Stimulated activated naive CD8-positive, alpha-beta T cell treated with anti-CD3 and anti-CD28 coated beads, Interleukin-15, Interleukin-2, amounts not matched to agents 100 ng/mL and 50 ng/mL, for 24 hours (primary cell): ENCODE measurements at regions not wholly inside any gene's neighbourhood (a gene's known extent, or its start where the extent isn't known, plus 50 kb on each side); places are given as distances from the start of the nearest gene placed in this dataset.

Source experiments
- H3K27ac Mint-ChIP-seq: one replicate; pipeline ENCODE4 v1.8.0; 2021; ENCODE audit warnings: mild to moderate bottlenecking, mixed read lengths
- H3K27me3 Mint-ChIP-seq: one replicate; pipeline ENCODE4 v1.8.0; 2021; ENCODE audit warnings: mixed read lengths
- H3K36me3 Mint-ChIP-seq: one replicate; pipeline ENCODE4 v1.8.0; 2021; ENCODE audit warnings: low read depth, mixed read lengths
- H3K4me1 Mint-ChIP-seq: one replicate; pipeline ENCODE4 v1.8.0; 2021; ENCODE audit warnings: low read depth, mixed read lengths
- H3K4me3 Mint-ChIP-seq: one replicate; pipeline ENCODE4 v1.8.0; 2021; ENCODE audit warnings: mild to moderate bottlenecking, mixed read lengths
- H3K9me3 Mint-ChIP-seq: one replicate; pipeline ENCODE4 v1.8.0; 2021; ENCODE audit warnings: mixed read lengths

DNA sequence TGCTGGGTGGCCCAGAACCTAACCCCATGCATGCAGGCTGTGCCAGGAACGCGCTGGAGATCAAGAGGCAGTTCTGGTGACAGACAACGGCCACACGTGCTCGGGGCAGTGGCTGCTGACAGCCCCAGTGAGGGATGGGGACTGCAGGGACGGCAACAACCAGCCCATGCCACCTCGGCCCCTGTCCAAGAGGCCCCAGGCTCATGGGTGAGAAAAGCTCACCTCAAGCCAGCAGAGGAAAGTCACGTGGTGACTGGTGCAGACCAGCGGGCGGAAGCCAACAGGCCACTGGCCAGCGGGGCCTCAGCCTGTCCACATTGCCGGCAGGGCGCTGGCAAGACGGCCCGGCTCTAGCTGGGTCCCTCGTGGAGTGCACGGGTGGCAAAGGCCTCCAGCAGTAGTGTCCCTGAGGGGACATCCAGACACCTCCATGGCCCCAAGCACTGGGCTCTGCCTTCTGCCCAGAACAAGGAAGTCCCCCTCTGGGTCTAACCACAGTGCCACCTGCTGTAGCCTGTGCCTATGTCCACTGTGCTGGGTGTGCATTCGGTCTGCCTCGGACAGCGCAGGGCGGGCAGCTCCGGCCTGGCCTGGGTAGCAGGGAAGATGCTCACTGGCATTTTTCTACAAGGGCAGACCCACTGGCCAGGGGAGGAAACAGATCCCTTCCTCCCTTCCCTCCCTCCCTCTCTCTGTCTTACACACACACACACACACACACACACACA, 134.1 kb downstream of the NCOR2 start:
- no peaks in the 10 kb centered on the region for H3K9me3 Mint-ChIP-seq
- no peak overlapping the region for H3K4me3 Mint-ChIP-seq
- H3K27ac Mint-ChIP-seq = no peak overlapping the region
- H3K27me3 Mint-ChIP-seq = no peaks in the 10 kb centered on the region
- peaks cover 3% of the 10 kb centered on the region for H3K4me1 Mint-ChIP-seq
- H3K36me3 Mint-ChIP-seq = peaks cover 18% of the 10 kb centered on the region

DNA sequence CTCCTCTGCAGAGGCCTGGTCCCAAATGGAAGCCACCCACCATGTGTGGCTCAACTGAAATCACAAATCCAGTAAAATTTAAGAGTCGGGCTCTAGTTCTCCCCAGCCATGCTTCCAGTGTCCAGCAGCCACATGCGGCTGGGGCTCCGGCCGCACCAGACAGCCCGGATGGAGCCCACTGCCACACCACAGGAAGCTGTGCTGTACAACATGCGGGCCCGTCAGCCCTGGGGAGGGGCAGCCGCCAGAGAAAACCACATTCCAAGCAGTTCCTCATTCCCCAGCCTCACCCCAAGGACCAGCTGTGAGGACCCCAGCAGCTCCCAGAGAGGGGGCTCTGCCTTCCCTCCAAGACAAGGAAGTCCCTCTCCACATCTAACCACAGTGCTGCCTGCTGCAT, 135.0 kb downstream of the NCOR2 start:
- Mint-ChIP-seq H3K4me1 (peaks cover 4% of the 10 kb centered on the region), H3K4me3 (no peak overlapping the region), H3K27me3 (no peaks in the 10 kb centered on the region), H3K36me3 (peaks cover 18% of the 10 kb centered on the region), H3K27ac (no peak overlapping the region), H3K9me3 (no peaks in the 10 kb centered on the region)

- Mint-ChIP-seq H3K27me3 (no peaks in the 10 kb centered on the region), H3K4me1 (peaks cover 4% of the 10 kb centered on the region), H3K36me3 (peaks cover 18% of the 10 kb centered on the region), H3K27ac (no peak overlapping the region), H3K9me3 (no peaks in the 10 kb centered on the region), H3K4me3 (no peak overlapping the region)
These were observed 135.4 kb downstream of the NCOR2 start for GRCh38 chr12:124431971-124432370.

DNA sequence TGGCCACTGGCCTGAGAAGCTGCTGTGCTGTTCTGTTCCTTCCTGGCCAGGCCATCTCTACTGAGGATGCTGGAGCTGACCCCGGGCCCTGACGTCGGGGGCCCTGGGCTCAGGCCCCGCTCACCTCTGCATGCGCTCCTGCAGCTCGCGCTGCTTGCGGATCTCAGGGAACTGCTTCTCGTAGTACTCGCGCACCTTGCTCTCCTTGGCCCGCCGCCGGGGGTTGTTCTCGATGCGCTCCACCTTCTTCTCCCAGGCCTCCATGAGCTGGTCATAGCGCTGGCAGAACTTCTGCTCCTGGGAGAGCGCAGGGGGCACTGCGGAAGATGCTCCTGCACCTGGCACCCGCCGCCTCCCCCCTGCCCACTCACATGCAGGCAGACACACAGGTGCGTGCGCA, 135.6 kb downstream of the RFLNA start:
- Mint-ChIP-seq H3K27me3 (no peaks in the 10 kb centered on the region), H3K27ac (no peak overlapping the region), H3K9me3 (no peaks in the 10 kb centered on the region), H3K4me3 (no peak overlapping the region), H3K4me1 (peaks cover 4% of the 10 kb centered on the region), H3K36me3 (peaks cover 26% of the 10 kb centered on the region)

DNA sequence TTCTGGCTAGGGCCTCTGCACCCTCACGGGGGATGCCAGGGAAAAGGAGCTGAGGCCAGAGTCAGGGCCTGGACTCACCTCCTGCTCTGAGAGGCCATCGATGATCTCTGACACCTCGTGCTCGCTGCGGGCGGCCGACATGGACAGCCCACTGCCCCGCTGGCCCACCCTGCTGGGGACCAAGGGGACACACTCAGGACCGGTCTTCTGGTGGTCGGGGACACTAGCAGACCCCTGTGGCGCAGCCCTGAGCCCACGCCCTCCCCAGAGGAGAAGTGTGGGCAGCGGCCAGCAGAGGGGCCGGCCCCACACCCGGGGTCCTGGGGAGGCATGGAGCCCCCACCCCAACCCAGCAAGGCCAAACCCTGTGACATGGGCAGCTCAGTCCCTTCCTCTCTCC, 134.6 kb downstream of the RFLNA start:
- Mint-ChIP-seq H3K4me1 (peaks cover 4% of the 10 kb centered on the region), H3K9me3 (no peaks in the 10 kb centered on the region), H3K27ac (no peak overlapping the region), H3K27me3 (no peaks in the 10 kb centered on the region), H3K4me3 (no peak overlapping the region), H3K36me3 (peaks cover 30% of the 10 kb centered on the region)

DNA sequence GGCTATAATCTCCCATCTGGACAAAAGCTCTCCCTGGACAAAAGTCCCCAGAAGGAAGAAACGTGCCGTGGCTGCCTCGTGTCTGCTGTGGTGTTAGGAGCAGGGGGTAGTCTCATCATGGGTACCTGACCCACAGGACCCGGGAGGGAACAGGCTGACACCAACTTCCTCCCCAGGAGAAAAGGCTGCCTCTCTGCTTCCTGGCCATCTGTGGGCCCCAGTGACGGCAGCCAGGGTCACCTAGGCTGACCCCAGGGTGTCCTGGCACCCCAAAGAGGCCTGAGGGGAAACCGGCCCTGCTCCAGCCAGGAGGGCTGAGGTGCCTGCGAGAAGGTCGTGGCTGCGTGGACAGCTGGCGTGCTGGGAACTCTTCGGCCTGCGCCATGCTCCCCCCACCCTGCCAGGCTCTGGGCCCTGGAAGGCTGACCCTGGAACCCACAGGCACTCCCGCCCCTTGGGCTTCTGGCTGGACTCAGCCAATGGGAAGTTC, 133.9 kb downstream of the RFLNA start:
- Mint-ChIP-seq H3K36me3 (peaks cover 34% of the 10 kb centered on the region), H3K4me1 (peaks cover 4% of the 10 kb centered on the region), H3K27ac (no peak overlapping the region), H3K4me3 (no peak overlapping the region), H3K9me3 (no peaks in the 10 kb centered on the region), H3K27me3 (no peaks in the 10 kb centered on the region)

DNA sequence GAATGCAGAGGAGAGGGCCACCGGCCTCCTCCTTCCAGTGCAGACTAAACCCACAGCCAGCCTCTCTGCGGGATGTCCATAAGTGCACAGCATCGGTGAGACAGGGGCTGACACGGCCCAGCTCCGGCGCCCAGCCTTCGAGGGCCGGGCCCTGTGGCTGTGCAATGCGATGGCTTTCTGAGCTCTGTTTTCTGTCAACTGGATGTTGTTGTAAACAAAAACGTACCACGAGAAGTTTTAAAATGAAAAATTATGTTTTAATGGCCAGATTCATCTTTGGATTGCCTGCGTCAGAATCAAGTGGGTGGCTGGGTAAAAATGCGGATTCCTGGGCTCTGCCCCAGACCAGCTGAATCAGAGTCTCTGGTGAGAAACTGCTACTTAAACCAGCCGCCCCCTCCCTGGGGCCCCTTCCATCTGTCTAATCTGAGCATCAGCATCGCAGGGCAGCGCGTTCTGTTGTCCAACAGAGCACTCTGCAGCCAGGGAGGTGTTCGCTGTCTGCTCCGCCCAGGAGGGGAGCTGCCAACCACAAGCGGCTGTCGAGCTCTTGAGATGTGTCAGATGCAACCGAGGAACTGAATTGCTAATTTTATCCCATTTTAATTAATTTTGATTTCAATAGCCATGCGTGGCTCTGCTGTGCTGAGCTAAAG, 133.4 kb downstream of the RFLNA start:
- Mint-ChIP-seq H3K27ac (no peak overlapping the region), H3K36me3 (peaks cover 34% of the 10 kb centered on the region), H3K4me1 (peaks cover 4% of the 10 kb centered on the region), H3K27me3 (no peaks in the 10 kb centered on the region), H3K4me3 (no peak overlapping the region), H3K9me3 (no peaks in the 10 kb centered on the region)

DNA sequence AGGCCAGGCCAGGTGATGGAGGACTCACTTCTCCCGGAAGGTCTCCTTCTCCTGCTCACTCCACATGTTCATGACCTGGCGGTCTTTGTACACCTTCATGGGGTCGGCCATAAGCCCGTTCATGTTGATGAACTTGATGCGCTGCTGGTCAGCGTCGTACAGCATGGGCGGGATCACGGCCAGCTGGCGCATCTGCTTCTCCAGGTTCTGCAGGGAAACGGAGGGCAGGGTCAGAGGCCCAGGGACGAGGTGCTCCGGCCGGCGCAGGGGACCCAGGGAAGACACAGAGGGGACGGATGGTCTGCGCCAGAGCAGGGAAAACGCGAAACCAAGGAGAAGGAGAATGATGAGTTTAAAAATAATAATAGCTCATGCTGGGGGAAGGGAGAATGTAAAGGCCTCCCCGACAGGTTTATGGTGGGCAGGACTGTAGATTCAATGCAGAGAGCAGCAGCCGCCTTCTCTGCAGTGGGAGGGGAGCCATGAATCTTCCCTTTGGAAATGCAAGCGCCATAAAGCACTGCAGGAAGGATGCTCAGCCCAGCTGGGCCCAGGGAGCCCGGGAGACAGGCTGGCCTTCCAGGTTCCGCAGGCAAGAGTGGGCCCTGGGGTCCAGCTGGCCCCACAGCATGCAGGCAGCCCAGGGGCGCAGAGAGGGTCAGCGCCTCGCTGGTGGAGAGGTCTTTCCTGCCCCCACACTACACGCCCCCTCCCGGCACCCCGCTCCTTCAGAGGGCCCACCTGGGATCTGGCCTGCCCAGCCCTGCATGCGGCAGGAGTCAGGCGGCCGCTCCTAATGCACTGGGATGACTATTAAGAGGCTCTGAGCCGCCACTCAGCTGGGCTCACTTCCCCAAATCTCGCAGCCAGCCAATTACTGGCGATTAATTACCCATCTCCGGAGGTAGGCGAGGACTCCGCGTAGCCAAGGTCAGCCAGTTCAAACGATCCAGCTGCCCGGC, 132.0 kb downstream of the RFLNA start:
- H3K9me3 Mint-ChIP-seq = no peaks in the 10 kb centered on the region
- no peaks in the 10 kb centered on the region for H3K27me3 Mint-ChIP-seq
- H3K4me3 Mint-ChIP-seq = no peak overlapping the region
- peaks cover 4% of the 10 kb centered on the region for H3K4me1 Mint-ChIP-seq
- H3K36me3 Mint-ChIP-seq = peaks cover 33% of the 10 kb centered on the region
- H3K27ac Mint-ChIP-seq = no peak overlapping the region

DNA sequence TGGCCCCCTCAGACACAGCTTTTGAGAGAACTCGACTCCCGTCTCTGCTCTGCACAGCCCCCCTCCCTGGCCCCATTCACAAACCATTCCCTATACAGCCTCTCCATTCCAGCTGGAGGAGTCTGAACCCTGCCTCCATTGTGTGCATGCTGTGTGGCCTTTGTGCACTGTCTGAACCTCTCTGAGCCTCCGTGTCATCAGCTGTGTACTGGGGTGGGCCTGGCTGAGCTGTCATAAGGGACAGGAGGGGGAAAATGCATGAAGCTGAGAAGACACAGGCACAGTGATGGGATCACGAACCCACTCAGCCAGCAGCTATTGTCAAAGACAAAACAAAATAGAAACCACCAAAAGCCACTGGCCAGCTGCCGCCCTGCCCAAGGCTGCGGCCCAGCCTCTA, 130.8 kb downstream of the RFLNA start:
- H3K4me3 Mint-ChIP-seq = no peak overlapping the region
- H3K9me3 Mint-ChIP-seq = no peaks in the 10 kb centered on the region
- H3K27ac Mint-ChIP-seq = no peak overlapping the region
- H3K27me3 Mint-ChIP-seq = no peaks in the 10 kb centered on the region
- H3K4me1 Mint-ChIP-seq = peaks cover 4% of the 10 kb centered on the region
- H3K36me3 Mint-ChIP-seq = peaks cover 26% of the 10 kb centered on the region

DNA sequence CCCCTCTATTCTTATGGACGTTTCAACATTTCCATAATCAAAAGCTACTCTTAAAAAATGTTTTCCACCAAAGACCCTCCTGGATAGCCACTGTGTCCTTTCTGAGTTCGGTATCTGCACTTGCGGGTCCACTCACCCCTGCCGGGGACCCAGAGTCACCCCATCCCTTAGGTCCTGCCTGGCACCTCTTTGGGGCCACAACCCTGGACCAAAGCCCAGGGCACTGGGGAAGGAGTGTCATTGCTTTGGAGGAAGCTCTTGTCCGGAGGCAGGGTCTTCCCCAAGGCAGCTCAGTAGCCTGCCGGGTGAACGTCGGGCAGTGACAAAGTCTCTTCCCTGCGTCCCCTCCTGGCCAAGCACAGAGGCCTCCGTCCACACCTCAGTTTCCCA, 129.6 kb downstream of the RFLNA start:
- Mint-ChIP-seq H3K36me3 (peaks cover 30% of the 10 kb centered on the region), H3K27ac (no peak overlapping the region), H3K27me3 (no peaks in the 10 kb centered on the region), H3K4me1 (peaks cover 4% of the 10 kb centered on the region), H3K4me3 (no peak overlapping the region), H3K9me3 (no peaks in the 10 kb centered on the region)

- H3K27me3 Mint-ChIP-seq = no peaks in the 10 kb centered on the region
- no peak overlapping the region for H3K4me3 Mint-ChIP-seq
These were observed 129.0 kb downstream of the RFLNA start for GRCh38 chr12:124423761-124424515.

GRCh38 chr12:124422570-124423523, 128.0 kb downstream of the RFLNA start:
- H3K27me3 Mint-ChIP-seq = no peaks in the 10 kb centered on the region
- no peaks in the 10 kb centered on the region for H3K4me1 Mint-ChIP-seq
- no peak overlapping the region for H3K27ac Mint-ChIP-seq
- no peaks in the 10 kb centered on the region for H3K9me3 Mint-ChIP-seq
- H3K4me3 Mint-ChIP-seq = no peak overlapping the region
- H3K36me3 Mint-ChIP-seq = peaks cover 39% of the 10 kb centered on the region

More at GRCh38 chr12:124423761-124424515, 129.0 kb downstream of the RFLNA start:
- H3K27ac Mint-ChIP-seq = no peak overlapping the region
- H3K36me3 Mint-ChIP-seq = peaks cover 36% of the 10 kb centered on the region
- no peaks in the 10 kb centered on the region for H3K9me3 Mint-ChIP-seq
- peaks cover 4% of the 10 kb centered on the region for H3K4me1 Mint-ChIP-seq

DNA sequence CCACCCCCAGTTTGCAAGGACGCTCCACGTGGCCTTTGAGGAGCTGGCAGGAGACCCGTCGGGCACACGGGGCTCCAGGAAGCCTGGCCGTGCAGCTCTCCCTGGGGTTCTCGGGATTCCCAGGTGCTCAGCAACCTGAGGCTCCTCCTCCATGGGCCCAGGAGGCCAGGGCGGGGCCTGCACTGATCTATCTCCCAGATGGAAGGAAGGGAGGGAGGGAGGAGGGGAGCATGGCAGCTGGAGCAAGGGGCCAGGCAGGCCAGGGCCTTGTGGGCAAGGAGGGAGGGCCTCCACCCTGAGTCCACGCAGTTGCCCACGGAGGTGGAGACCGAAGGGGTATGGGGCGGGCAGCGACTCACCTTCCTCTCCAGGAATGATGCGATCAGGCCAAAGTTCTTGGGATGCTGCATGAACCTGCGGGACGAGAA, 127.3 kb downstream of the RFLNA start:
- Mint-ChIP-seq H3K27ac (no peak overlapping the region), H3K4me3 (no peak overlapping the region), H3K36me3 (peaks cover 44% of the 10 kb centered on the region), H3K9me3 (no peaks in the 10 kb centered on the region), H3K27me3 (no peaks in the 10 kb centered on the region), H3K4me1 (no peaks in the 10 kb centered on the region)
